ENCODE measurements at regions not wholly inside any gene's neighbourhood (a gene's known extent, or its start where the extent isn't known, plus 50 kb on each side); places are given as distances from the start of the nearest gene placed in this dataset.
A peak's percentile ranks its signal among the peaks of the same experiment; 100 is the strongest.

GRCh38 chr13:29955137-29955650, 104.8 kb upstream of the UBL3 start:
- DNase-seq (ENCODE audit: low spot score): no peak

- DNase-seq (ENCODE audit: low spot score): no peak
Observed at GRCh38 chr13:29954082-29955028, 103.9 kb upstream of the UBL3 start.

GRCh38 chr13:29953542-29953941, 103.1 kb upstream of the UBL3 start:
- no peak for DNase-seq (ENCODE audit: low spot score)

- no peak for DNase-seq (ENCODE audit: low spot score)
Observed at GRCh38 chr13:29952245-29952644, 101.8 kb upstream of the UBL3 start.

GRCh38 chr13:29948791-29949190, 98.4 kb upstream of the UBL3 start:
- DNase-seq (ENCODE audit: low spot score): no peak

GRCh38 chr13:29948244-29948643, 97.8 kb upstream of the UBL3 start:
- peak; percentile 40 for DNase-seq (ENCODE audit: low spot score)

- DNase-seq (ENCODE audit: low spot score): no peak
Observed at GRCh38 chr13:29947839-29948238, 97.4 kb upstream of the UBL3 start.

- no peak for DNase-seq (ENCODE audit: low spot score)
Observed at GRCh38 chr13:29946093-29946492, 95.7 kb upstream of the UBL3 start.

GRCh38 chr13:29943686-29944085, 93.3 kb upstream of the UBL3 start:
- no peak for DNase-seq (ENCODE audit: low spot score)

- DNase-seq (ENCODE audit: low spot score): no peak
Observed at GRCh38 chr13:29943273-29943672, 92.9 kb upstream of the UBL3 start.

GRCh38 chr13:29940715-29941114, 90.3 kb upstream of the UBL3 start:
- no peak for DNase-seq (ENCODE audit: low spot score)

- no peak for DNase-seq (ENCODE audit: low spot score)
Observed at GRCh38 chr13:29939158-29939557, 88.7 kb upstream of the UBL3 start.

GRCh38 chr13:29937841-29938240, 87.4 kb upstream of the UBL3 start:
- DNase-seq (ENCODE audit: low spot score): no peak

- DNase-seq (ENCODE audit: low spot score): no peak
Observed at GRCh38 chr13:29937379-29937778, 87.0 kb upstream of the UBL3 start.

GRCh38 chr13:29936956-29937355, 86.5 kb upstream of the UBL3 start:
- DNase-seq (ENCODE audit: low spot score): no peak

GRCh38 chr13:29936051-29936813, 85.8 kb upstream of the UBL3 start:
- DNase-seq (ENCODE audit: low spot score): no peak

GRCh38 chr13:29935309-29935981, 85.0 kb upstream of the UBL3 start:
- DNase-seq (ENCODE audit: low spot score): no peak

GRCh38 chr13:29934531-29935308, 84.3 kb upstream of the UBL3 start:
- DNase-seq (ENCODE audit: low spot score): no peak

- no peak for DNase-seq (ENCODE audit: low spot score)
Observed at GRCh38 chr13:29933401-29933800, 83.0 kb upstream of the UBL3 start.

- no peak for DNase-seq (ENCODE audit: low spot score)
Observed at GRCh38 chr13:29931696-29932095, 81.3 kb upstream of the UBL3 start.

- DNase-seq (ENCODE audit: low spot score): no peak
Observed at GRCh38 chr13:29929062-29929847, 78.8 kb upstream of the UBL3 start.

All from AG08395 (cell line).